ENCODE measurements at regions not wholly inside any gene's neighbourhood (a gene's known extent, or its start where the extent isn't known, plus 50 kb on each side); places are given as distances from the start of the nearest gene placed in this dataset.

- no peaks in the 10 kb centered on the region for H4K20me1 ChIP-seq (ENCODE audit: insufficient read depth)
- BruUV-seq (replicated peaks) = no TSS peak
- no peak overlapping the region for H3K9ac ChIP-seq (ENCODE audit: low read length)
- no peak overlapping the region for H3K27ac ChIP-seq (ENCODE audit: low read depth, low read length)
- H3K9me3 ChIP-seq (ENCODE audit: control insufficient read depth in 1 of 2, insufficient read depth in 1 of 2, low read depth in 1 of 2, low read length in 2 of 2) = no peaks in the 10 kb centered on the region
- peaks cover 16% of the 10 kb centered on the region; the same call in 1 of the 2 replicates for H3K27me3 ChIP-seq (ENCODE audit: insufficient read depth, low read length)
- no peak overlapping the region for H3K4me2 ChIP-seq (ENCODE audit: low read length)
- DNase-seq (ENCODE audit: low read depth, low spot score) = no peak
- POLR2A ChIA-PET = no interaction called here
- intact Hi-C loops (cut with micrococcal nuclease) = no loop called here
- no peaks in the 10 kb centered on the region for H3K36me3 ChIP-seq (ENCODE audit: control insufficient read depth in 1 of 2, insufficient read depth in 2 of 2, low read length in 2 of 2)
- H2AFZ ChIP-seq (ENCODE audit: low read depth, low read length, poor library complexity, severe bottlenecking) = no peak overlapping the region
- RAD21 ChIA-PET (ENCODE audit: low non-redundant PET in 1 of 2, low total read pairs in 2 of 2, uncharacterized antibody in 2 of 2, unreplicated experiment in 2 of 2) = no interaction called here
- CTCF ChIA-PET = no interaction called here
- H3K4me3 ChIP-seq (replicated peaks in 1 of 2; ENCODE audit: low read depth in 1 of 2, low read length in 2 of 2) = no peak overlapping the region
- no peak for TF ChIP-seq SP1 (IDR thresholded peaks at IDR 0.05; ENCODE audit: low read depth)
- TF ChIP-seq RAD21 (IDR thresholded peaks at IDR 0.05; ENCODE audit: low read depth) = no peak
- TF ChIP-seq EZH2 (IDR thresholded peaks at IDR 0.05) = no peak
- no peak for TF ChIP-seq ZBTB33 (IDR thresholded peaks at IDR 0.05; ENCODE audit: extremely low read depth, insufficient replicate concordance, low read length)
- no peak for TF ChIP-seq CBX3 (IDR thresholded peaks at IDR 0.05; ENCODE audit: low read depth)
- no peak for TF ChIP-seq EZH2phosphoT487 (IDR thresholded peaks at IDR 0.05; ENCODE audit: borderline replicate concordance)
- no peak for TF ChIP-seq ATF3 (IDR thresholded peaks at IDR 0.05)
- no peak for ATAC-seq
- no peaks in the 10 kb centered on the region for H3K9me2 ChIP-seq (ENCODE audit: insufficient read depth)
- H3K4me1 ChIP-seq (ENCODE audit: control insufficient read depth in 1 of 2, insufficient read depth in 2 of 2, low read length in 2 of 2) = no peaks in the 10 kb centered on the region
- H3K79me2 ChIP-seq (ENCODE audit: insufficient read depth, low read length) = no peaks in the 10 kb centered on the region
Measured at GRCh38 chr1:90356101-90356500, 361.0 kb downstream of the BARHL2 start.

- H2AFZ ChIP-seq (ENCODE audit: low read depth, low read length, poor library complexity, severe bottlenecking) = no peak overlapping the region
- ChIA-PET POLR2A (no interaction called here), RAD21 (ENCODE audit: low non-redundant PET in 1 of 2, low total read pairs in 2 of 2, uncharacterized antibody in 2 of 2, unreplicated experiment in 2 of 2) (no interaction called here), CTCF (no interaction called here)
- H3K79me2 ChIP-seq (ENCODE audit: insufficient read depth, low read length) = no peaks in the 10 kb centered on the region
- no peak overlapping the region for H3K4me3 ChIP-seq (replicated peaks in 1 of 2; ENCODE audit: low read depth in 1 of 2, low read length in 2 of 2)
- ATAC-seq (no peak), DNase-seq (ENCODE audit: low read depth, low spot score) (no peak)
- no peaks in the 10 kb centered on the region for H3K9me3 ChIP-seq (ENCODE audit: control insufficient read depth in 1 of 2, insufficient read depth in 1 of 2, low read depth in 1 of 2, low read length in 2 of 2)
- no peaks in the 10 kb centered on the region for H3K9me2 ChIP-seq (ENCODE audit: insufficient read depth)
- peaks cover 5% of the 10 kb centered on the region; the same call in 1 of the 2 replicates for H3K27me3 ChIP-seq (ENCODE audit: insufficient read depth, low read length)
- BruUV-seq (replicated peaks) = no TSS peak
- no peak overlapping the region for H3K9ac ChIP-seq (ENCODE audit: low read length)
- no peaks in the 10 kb centered on the region for H4K20me1 ChIP-seq (ENCODE audit: insufficient read depth)
- H3K27ac ChIP-seq (ENCODE audit: low read depth, low read length) = no peak overlapping the region
- H3K4me2 ChIP-seq (ENCODE audit: low read length) = no peak overlapping the region
- intact Hi-C loops (cut with micrococcal nuclease) = no loop called here
- H3K36me3 ChIP-seq (ENCODE audit: control insufficient read depth in 1 of 2, insufficient read depth in 2 of 2, low read length in 2 of 2) = no peaks in the 10 kb centered on the region
- H3K4me1 ChIP-seq (ENCODE audit: control insufficient read depth in 1 of 2, insufficient read depth in 2 of 2, low read length in 2 of 2) = no peaks in the 10 kb centered on the region
- TF ChIP-seq FOSL1 (IDR thresholded peaks at IDR 0.05; ENCODE audit: low read depth) = no peak
- no peak for TF ChIP-seq SRF (IDR thresholded peaks at IDR 0.05; ENCODE audit: low read depth)
- no peak for TF ChIP-seq REST (IDR thresholded peaks at IDR 0.05; ENCODE audit: low read depth)
- TF ChIP-seq ZNF274 (IDR thresholded peaks at IDR 0.05; ENCODE audit: low read depth, low read length) = no peak
- TF ChIP-seq POLR2AphosphoS5 (IDR thresholded peaks at IDR 0.05; ENCODE audit: low read depth, low read length) = no peak
- TF ChIP-seq TCF7L2 (IDR thresholded peaks at IDR 0.05; ENCODE audit: borderline replicate concordance, extremely low read depth, insufficient read depth, insufficient read length) = no peak
- TF ChIP-seq EZH2phosphoT487 (IDR thresholded peaks at IDR 0.05; ENCODE audit: borderline replicate concordance) = no peak
Measured at GRCh38 chr1:90354704-90355103, 359.8 kb downstream of the ZNF326 start.
